22Rv1 (cell line): ENCODE measurements at regions not wholly inside any gene's neighbourhood (a gene's known extent, or its start where the extent isn't known, plus 50 kb on each side); places are given as distances from the start of the nearest gene placed in this dataset.

ENCODE experiments used
- H3K27ac ChIP-seq: fragments of 450-650 bp; 2 replicates; pipeline ENCODE4 v1.5.1; 2017
- CTCF ChIP-seq: fragments of 450-650 bp; IDR thresholded peaks from 2 replicates; pipeline ENCODE4 v1.5.1; 2017; ENCODE audit warnings: mild to moderate bottlenecking
- ZFX ChIP-seq: fragments of 450-650 bp; IDR thresholded peaks from 2 replicates; pipeline ENCODE4 v1.6.1; 2017; ENCODE audit warnings: antibody characterized with exemption, borderline replicate concordance

GRCh38 chr6:16060039-16060438, 68.8 kb upstream of the MYLIP start:
- TF ChIP-seq ZFX (no peak), CTCF (no peak)
- H3K27ac ChIP-seq, result no peak overlapping the region

GRCh38 chr6:16059496-16059895, 69.4 kb upstream of the MYLIP start:
- no peak overlapping the region for H3K27ac ChIP-seq
- TF ChIP-seq ZFX (no peak), CTCF (no peak)

- TF ChIP-seq ZFX (no peak), CTCF (no peak)
- H3K27ac ChIP-seq, result no peak overlapping the region
These were observed 69.9 kb upstream of the MYLIP start for GRCh38 chr6:16058929-16059345.

GRCh38 chr6:16058201-16058928, 70.5 kb upstream of the MYLIP start:
- H3K27ac ChIP-seq, result no peak overlapping the region
- TF ChIP-seq CTCF (no peak), ZFX (no peak)

GRCh38 chr6:16057446-16057845, 71.4 kb upstream of the MYLIP start:
- no peak for TF ChIP-seq CTCF
- TF ChIP-seq ZFX, result no peak

GRCh38 chr6:16056263-16056870, 72.5 kb upstream of the MYLIP start:
- no peak overlapping the region for H3K27ac ChIP-seq
- TF ChIP-seq CTCF, result no peak
- TF ChIP-seq ZFX, result no peak

More at GRCh38 chr6:16057446-16057845, 71.4 kb upstream of the MYLIP start:
- H3K27ac ChIP-seq, result no peak overlapping the region

GRCh38 chr6:16055852-16056251, 73.0 kb upstream of the MYLIP start:
- TF ChIP-seq ZFX (no peak), CTCF (no peak)
- H3K27ac ChIP-seq, result no peak overlapping the region
